ENCODE measurements at regions not wholly inside any gene's neighbourhood (a gene's known extent, or its start where the extent isn't known, plus 50 kb on each side); places are given as distances from the start of the nearest gene placed in this dataset.

- no peak for TF ChIP-seq CTCF (IDR thresholded peaks at IDR 0.05)
- no peak for TF ChIP-seq POLR2A (IDR thresholded peaks at IDR 0.05)
Measured at GRCh38 chr18:51370996-51371395, 173.5 kb upstream of the MEX3C start.
